GM18499 (cell line): ENCODE measurements at regions not wholly inside any gene's neighbourhood (a gene's known extent, or its start where the extent isn't known, plus 50 kb on each side); places are given as distances from the start of the nearest gene placed in this dataset.
"Not testable (repeated sequence)": the region's sequence is repeated elsewhere in the genome, so short reads cannot be mapped to it uniquely, and the experiment has no call there.

Source experiments
- ATAC-seq: cut with Tn5 transposase; IDR thresholded peaks from one replicate; pipeline ENCODE4 v1.9.1; 2021; ENCODE audit warnings: moderate number of reproducible peaks; ENCODE audit not compliant: insufficient read depth, unreplicated experiment

DNA sequence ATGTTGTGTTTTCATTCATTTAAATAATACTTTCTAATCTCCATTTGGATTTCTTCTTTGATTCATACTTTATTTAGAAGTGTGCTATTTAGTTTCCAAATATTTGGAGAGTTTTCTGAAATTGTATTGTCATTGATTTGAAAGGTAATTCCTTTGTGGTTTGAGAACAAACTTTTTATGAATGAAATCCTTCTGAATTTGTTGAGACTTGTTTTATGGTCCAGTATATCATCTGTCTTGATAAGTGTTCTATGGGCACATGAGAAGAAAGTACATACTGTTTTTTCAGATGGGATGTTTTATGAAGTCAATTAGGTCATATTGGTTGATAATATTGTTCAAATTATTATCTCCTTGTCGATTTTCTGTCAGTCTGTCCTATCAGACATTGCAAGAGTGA is 953.8 kb downstream of the NR2F1-AS1 start:
- no peak for ATAC-seq

DNA sequence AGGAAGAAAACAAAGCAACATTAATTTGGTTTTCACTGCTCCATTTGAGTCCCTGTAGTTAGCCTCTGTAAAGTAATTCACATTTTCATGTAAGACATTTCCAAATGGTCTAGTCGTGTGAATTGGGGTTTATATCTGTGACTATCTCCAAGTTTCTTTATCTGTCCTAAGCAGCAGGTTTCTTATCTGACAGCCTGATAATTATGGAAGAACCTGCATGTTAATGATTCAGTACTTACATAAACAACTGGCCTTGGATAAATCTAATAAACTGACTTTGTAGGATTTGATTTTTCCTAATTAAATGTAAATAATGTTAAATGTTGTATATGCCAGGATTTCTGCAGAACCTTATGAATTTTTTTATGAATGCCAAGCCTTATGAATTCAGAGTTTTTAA is 964.9 kb downstream of the NR2F1-AS1 start:
- ATAC-seq, result no peak

DNA sequence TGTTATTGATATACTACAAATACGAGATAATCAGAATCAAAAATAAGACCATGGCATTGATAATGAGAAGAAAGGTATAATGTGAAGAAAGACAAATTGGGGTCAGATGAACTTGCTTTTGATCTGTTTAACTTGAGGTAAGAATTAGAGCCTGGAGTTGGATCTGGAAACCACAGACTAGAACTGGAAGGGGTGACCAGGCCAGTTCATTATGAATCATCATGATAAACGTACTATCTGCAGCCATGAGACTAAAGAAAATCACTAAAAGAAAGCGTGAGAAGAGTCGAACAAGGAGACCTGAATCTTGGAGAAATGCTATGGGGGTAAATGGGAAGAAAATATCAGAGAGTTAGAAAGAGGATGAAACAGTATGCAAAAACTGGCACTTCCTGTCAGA is 967.5 kb downstream of the NR2F1-AS1 start:
- no peak for ATAC-seq

DNA sequence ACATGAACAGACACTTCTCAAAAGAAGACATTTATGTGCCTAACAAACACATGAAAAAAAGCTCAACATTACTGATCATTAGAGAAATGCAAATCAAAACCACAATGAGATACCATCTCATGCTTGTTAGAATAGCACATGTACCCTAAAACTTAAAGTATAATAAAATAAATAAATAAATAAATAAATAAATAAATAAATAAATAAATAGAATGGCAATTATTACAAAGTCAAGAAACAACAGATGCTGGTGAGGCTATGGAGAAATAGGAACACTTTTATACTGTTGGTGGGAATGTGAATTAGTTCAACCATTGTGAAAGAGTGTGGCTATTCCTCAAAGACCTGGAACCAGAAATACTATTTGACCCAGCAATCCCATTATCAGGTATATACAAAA is 970.6 kb downstream of the NR2F1-AS1 start:
- ATAC-seq, result not testable (repeated sequence)

DNA sequence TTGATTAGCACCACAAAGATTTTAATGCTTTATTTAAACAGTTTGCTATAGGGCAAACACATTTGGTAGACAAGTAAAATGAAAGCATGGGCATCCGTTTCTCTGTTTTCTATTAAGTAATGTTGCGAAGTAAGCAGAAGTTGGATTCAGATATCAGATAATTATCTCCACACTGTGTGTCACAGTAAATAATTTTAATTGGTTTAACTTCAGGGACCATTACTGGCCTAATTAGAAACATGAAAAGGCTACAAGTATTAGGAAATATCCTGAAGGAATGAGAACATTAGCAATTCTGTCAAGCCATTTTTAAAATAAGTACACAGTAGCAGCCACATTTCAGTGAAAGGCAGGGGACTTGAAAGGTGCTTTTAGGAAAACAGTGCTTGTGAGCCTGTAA is 975.4 kb downstream of the NR2F1-AS1 start:
- no peak for ATAC-seq

DNA sequence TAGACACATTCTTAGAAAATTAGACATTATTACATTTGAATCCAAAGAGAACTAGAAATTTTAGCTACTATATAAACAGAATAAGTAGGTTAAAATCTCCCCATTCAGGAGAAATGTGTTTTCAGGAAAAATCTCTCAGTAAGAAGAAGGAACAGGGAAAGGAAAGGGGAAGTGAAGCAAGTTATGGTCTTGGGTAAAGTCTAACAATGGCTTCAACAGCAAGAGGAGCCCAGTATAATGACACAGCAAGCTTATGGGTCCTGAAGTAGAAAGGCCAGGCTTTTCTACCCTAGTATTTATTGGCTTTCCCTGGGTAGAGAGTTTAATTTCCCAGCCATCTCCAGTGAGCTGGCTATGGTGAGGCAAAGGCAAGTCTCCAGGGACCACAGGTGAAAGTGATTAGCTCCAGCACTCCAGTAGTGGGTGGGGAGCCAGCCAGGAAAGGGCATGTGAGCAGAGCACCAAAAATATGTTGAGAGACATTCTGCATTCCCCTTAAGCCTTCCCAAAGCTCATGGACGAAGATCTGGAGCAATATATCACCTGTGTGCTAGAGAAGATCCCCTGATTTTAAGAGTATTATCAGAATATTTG is 981.7 kb downstream of the NR2F1-AS1 start:
- ATAC-seq, result no peak

DNA sequence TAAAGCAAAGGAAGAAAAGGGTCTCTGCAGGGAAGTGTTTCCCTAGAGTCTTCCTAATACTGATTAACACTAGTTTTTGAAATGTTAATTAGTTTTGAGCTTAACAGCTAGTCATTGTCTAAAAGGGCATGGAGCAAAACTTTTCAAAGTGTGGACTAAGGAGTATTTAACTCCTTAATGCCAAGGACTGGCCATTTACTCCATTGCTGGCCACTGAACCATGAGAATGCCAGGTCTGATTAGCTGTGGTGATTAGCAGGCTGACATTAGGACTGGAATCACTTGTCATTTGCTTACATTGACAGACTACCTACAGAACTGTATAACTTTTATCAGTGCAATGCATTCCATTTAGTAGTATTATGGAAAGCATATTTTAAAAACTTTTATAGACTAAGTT is 987.0 kb downstream of the NR2F1-AS1 start:
- no peak for ATAC-seq

DNA sequence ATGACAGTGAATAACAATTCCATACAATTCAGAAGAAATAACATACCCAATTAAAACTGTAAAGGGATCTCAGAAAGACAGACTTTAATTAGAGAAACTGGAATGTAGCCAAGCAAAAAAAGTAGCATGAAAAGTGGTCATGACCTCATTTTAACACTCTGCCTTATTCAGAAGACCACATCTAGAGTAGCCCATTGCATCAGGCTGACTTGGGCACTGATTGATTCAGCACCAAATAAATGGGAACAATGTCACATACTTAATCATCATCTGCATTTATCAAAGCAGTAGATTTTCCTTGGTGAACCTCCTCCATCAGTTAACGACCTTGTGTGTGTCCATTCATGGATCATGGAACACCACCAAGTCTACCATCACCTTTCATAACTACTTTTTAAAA is 992.1 kb downstream of the NR2F1-AS1 start:
- no peak for ATAC-seq

DNA sequence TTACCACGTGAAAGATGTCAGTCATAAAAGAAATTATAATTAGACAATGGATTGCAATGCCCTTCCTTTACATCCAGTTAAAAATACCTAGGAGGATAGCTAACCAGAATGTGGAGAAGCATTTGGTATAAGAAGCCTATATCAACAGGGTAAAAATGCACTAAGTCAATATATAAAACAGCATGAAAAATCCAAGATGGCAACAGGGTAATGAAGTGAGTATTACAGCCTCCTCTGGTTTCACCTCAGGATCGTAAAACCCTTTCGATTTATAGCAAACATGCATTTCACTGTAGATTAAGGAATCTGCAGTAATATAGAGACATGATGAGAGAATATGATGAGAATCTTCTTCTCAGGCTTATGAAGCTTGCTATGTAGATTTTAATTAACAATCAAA is 999.3 kb downstream of the NR2F1-AS1 start:
- no peak for ATAC-seq

DNA sequence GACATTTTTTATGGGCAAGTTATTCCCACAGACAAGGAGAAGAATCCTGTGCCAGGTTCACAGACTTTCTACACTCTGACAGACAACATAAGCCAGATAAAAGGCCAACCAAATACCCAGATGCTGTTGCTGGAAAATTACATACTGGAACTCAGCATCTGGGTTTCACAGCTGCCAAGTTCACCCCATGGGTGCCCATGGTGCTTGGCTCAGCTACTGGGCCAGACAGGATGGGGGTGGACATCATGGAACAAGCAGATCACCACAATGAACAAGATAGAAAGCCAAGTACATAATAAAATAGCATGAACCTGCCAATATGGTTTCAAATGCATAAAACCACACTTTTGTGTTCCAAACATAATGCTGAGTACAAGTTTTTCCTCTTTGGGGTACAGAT is 999.8 kb downstream of the NR2F1-AS1 start:
- no peak for ATAC-seq

DNA sequence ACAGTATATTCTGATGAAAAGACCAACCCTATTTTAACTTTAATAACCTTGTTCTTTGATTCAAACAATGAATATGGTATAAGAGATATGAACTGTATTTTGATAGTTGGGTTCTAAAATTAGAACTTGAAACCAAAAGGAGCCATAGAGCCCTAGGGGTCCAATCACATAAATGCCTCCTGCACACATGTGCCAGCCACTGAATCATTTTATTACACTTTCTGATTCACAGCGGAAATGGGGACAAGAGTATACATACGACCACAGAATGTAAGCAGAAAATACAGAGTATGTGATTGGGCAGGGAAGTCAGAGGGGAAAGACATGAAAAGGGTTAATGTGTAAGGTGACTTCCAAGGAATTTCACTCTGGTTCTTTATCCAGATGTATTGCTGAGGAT is 1000.2 kb downstream of the NR2F1-AS1 start:
- ATAC-seq, result no peak

DNA sequence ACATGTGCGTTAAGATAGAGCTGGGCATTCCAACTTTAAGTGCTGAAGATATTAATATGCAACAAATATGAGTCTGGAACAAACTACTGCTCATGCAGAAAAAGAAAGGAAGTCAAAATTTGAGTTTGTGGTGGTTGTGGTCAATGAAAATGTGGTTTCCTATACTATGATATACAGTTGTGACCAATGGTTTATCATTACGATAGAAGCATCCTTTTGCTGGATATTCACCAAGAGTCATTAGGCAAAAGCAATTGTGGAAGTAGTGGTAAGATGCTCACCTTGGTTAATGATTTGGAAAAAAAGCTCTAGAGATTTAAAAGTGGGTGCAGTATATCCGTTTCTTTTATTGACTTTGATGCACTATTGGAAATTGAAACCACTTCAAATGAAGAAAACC is 1007.0 kb downstream of the NR2F1-AS1 start:
- ATAC-seq, result no peak

DNA sequence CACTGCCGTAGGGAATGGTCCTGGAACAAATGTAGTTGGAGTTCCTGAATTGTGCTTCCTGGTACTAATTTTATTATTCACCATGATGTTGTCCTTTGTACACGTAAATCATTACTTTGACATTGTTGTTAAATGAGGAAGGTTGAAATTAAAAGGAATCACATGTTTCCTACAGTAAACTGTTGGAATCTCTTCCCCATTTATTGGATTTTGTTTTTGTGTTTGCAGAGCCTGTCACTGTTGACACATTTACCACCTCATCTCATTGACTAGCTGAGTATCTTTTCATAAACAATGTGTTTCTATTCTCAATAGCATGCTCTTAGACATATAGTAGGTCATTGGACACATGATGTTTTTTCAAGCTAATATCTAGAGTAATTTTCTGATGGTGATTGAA is 1012.5 kb downstream of the NR2F1-AS1 start:
- no peak for ATAC-seq

DNA sequence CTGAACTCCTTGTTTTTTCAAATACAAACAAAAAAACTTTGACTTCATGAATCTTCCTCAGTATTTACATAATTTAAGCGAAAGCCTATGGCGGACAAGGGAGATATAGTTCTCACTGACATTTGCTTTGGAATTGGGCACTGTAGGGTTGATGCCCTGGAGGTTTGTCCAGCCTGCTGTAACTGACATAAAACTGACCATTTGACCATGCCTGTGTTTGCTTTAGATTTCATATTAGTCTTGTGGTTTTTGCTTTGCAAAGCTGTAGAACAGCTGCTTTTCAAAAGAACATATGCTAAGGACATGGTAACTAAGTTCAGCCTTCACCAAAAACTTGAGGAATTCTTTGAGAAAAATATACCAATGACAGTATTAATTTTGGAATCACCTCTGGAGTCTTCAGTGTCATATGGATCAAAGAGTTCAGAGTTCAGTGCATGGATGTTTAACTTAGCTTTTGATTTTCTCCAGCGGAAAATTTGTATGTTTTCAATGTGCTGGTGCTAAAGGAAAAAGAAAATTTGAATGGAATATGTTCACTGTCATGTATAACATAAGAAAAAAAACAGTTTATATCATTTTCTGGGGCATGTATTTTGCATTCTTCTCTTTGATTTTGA is 1013.1 kb downstream of the NR2F1-AS1 start:
- ATAC-seq, result no peak

DNA sequence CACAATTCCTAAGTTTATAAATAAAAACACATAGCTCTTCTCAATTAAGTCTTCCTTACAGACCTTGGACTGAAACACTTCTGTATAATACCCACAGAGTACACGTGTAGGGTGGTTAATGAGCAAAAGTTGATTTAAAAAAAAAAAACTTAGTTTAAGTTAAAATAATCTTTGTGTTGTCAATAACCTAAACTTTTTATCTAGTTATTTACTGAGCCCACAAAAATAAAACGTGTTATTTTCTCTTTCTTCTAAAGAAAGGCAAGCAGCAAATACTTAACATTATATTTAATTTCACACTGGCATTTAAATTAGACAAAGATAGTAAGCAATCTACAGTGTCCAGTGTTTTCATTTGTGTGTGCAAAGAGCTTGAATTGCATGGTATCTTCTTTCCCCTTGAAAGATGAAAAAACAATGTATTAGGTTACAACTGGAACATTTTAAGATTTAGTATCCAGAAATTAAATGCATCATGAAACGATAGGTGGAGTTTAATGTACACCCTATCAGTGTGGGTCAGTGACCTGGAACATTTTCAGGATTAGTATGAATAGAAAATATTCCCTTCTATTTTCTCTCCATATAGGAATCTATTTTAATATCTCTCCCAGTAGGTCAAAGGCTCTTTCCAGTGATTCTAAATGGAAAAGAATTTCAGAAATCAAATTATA is 1014.8 kb downstream of the NR2F1-AS1 start:
- no peak for ATAC-seq

DNA sequence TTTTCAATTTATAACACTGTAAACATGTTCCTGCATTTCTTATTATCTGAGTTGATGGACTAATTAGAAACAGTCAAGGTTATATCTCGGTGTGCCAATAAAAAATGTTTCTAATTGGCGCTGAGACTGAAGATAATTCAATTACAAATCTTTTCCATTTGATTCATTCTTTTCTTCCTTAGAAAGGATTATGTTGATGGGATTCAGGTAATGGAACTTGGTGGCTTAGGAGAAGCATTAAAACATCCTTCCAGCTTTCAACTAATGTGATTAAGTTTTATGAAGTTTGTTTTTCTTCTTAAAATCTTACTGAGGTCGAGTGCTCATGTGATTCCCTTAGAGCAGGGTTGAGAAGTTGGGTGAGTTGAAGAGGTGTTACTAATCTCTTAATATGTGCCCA is 1015.3 kb downstream of the NR2F1-AS1 start:
- ATAC-seq, result no peak

DNA sequence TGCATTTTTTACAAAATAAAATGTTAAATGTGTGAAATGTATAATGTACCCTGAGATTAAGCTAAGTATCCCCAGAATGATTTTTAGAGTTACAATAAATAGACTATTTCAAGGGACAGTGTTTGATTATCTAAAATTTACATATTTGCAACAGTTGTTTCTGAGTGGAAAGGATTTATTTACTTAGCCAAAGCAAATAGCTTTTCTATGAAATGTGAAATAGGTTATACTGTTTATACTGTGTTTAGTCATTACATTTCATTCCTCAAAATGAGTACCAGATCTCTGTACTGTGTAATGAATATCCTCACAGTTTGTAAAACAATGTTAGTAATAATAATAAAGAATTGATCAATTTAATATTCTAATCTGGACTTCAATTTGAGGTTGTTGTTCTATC is 1019.0 kb downstream of the NR2F1-AS1 start:
- no peak for ATAC-seq

DNA sequence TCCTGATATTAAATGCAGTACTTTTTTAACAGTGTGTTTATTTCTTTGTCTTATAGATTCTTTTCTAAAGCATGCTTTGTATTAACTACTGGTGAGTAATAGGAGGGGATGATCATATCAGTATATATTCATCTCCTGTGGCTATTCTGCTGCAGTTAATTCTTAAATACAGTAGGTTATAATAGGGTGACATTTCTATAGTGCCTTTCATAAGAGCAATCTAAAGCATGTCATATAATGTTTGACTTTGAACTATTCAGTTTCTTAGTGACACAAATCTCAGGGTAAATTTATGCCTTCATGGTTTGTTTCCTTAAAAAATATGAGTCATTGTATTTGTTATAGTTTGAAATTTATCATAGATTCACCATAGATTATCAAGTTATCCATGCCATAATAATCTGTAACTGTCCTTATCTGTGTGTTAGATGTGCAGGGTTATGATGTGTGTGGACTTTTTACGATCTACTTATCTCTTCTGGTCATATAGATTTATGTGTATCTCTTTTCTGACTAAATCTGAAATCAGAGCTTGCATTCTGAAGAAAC is 1019.5 kb downstream of the NR2F1-AS1 start:
- ATAC-seq, result no peak

DNA sequence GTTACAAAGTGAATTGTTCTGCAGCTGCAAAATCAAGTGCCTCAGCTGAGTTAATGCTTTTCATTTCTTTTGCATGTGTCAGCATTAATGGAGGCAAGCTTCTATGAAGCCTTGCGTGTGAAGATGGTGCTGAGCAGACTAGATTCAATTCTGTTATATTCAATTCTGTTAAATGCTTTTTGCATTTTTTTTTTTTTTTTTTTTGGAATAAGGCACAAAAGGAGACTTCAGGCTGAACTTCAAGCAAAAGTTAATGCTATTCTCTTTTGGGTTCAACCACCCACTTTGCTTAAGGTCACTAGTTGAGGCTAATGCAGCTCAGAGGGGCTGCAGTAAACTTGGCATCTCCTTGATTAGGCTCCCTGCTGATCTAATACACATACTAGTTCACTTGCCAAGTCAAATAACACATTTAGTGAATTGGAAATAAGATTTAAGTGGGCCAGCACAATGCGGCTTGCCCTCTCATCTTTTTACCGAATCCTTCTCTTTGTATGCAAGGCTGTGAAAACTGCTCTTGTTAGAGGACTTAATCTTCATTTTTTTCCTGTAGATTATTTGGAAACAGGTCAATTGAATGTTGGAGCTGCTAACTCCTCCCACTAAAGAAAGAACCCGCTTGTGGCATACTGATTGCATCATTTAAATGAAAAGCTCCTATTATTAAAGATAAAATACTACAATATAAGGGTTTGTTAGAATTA is 1020.2 kb downstream of the NR2F1-AS1 start:
- ATAC-seq, result no peak

DNA sequence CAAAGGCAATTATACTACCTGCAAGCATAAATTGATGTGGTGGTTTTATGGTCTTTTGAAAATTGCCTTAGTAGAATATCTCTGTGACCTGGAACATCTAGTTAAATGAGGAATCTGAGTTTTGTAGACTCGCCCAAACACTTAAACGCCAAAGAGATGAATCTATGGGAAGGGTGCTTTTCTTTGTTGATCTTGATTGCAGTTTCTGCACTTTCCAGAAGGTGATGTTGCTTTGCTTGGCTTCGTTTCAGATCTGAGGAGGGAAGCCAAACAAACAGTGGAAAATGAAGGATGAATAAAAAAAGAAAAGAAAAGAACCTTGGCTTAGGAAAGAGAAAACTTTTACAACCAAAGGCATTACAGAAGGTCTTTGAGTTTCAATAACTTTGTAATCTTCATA is 1021.2 kb downstream of the NR2F1-AS1 start:
- no peak for ATAC-seq

DNA sequence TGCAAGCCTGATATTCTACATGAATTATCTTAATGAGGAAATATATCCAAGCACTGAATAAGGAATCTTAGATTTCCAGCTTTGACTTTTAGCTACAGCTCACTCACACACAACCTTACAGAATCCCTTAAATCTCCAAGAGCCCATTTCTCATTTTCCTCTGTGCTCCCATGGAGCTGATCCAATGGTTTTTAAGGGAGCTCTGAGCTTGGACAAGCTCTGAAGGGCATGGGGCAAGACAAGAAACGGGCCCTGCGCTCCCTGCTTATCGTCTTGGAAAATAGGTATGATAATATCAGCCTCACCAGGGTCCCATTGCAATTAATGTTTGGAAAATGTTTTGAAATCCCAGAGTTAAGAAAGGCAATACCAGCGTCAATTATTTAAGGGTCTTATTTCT is 1021.7 kb downstream of the NR2F1-AS1 start:
- ATAC-seq, result no peak
